ENCODE measurements at regions not wholly inside any gene's neighbourhood (a gene's known extent, or its start where the extent isn't known, plus 50 kb on each side); places are given as distances from the start of the nearest gene placed in this dataset.

GRCh38 chr3:164572436-164572835 is 505.9 kb downstream of the SI start:
- peak; percentile 50 for DNase-seq (ENCODE audit: low spot score)

GRCh38 chr3:164550857-164551256 is 527.4 kb downstream of the SI start:
- no peak for DNase-seq (ENCODE audit: low spot score)

- DNase-seq (ENCODE audit: low spot score): no peak
Measured at GRCh38 chr3:164539215-164539614, 539.1 kb downstream of the SI start.

GRCh38 chr3:164537485-164537884 is 540.8 kb downstream of the SI start:
- DNase-seq (ENCODE audit: low spot score): peak; percentile 8

GRCh38 chr3:164533275-164533674 is 545.0 kb downstream of the SI start:
- DNase-seq (ENCODE audit: low spot score): no peak

GRCh38 chr3:164526250-164526649 is 552.0 kb downstream of the SI start:
- DNase-seq (ENCODE audit: low spot score): no peak

- no peak for DNase-seq (ENCODE audit: low spot score)
Measured at GRCh38 chr3:164524201-164524600, 554.1 kb downstream of the SI start.

GRCh38 chr3:164522073-164522763 is 556.1 kb downstream of the SI start:
- DNase-seq (ENCODE audit: low spot score): no peak

GRCh38 chr3:164521644-164522043 is 556.7 kb downstream of the SI start:
- no peak for DNase-seq (ENCODE audit: low spot score)

- no peak for DNase-seq (ENCODE audit: low spot score)
Measured at GRCh38 chr3:164521139-164521538, 557.2 kb downstream of the SI start.

GRCh38 chr3:164515256-164515655 is 563.0 kb downstream of the SI start:
- no peak for DNase-seq (ENCODE audit: low spot score)

- DNase-seq (ENCODE audit: low spot score): no peak
Measured at GRCh38 chr3:164514576-164514975, 563.7 kb downstream of the SI start.

- no peak for DNase-seq (ENCODE audit: low spot score)
Measured at GRCh38 chr3:164507886-164508285, 570.4 kb downstream of the SI start.

GRCh38 chr3:164498917-164499316 is 579.4 kb downstream of the SI start:
- no peak for DNase-seq (ENCODE audit: low spot score)

GRCh38 chr3:164488893-164489292 is 589.4 kb downstream of the SI start:
- no peak for DNase-seq (ENCODE audit: low spot score)

GRCh38 chr3:164486150-164486549 is 592.1 kb downstream of the SI start:
- no peak for DNase-seq (ENCODE audit: low spot score)

- DNase-seq (ENCODE audit: low spot score): no peak
Measured at GRCh38 chr3:164479978-164480377, 598.3 kb downstream of the SI start.

GRCh38 chr3:164479406-164479805 is 598.9 kb downstream of the SI start:
- no peak for DNase-seq (ENCODE audit: low spot score)

- DNase-seq (ENCODE audit: low spot score): no peak
Measured at GRCh38 chr3:164478323-164478722, 600.0 kb downstream of the SI start.

GRCh38 chr3:164477403-164477802 is 600.9 kb downstream of the SI start:
- no peak for DNase-seq (ENCODE audit: low spot score)

GRCh38 chr3:164476631-164477030 is 601.7 kb downstream of the SI start:
- no peak for DNase-seq (ENCODE audit: low spot score)

- no peak for DNase-seq (ENCODE audit: low spot score)
Measured at GRCh38 chr3:164470471-164470870, 607.8 kb downstream of the SI start.

GRCh38 chr3:164468055-164468454 is 610.2 kb downstream of the SI start:
- no peak for DNase-seq (ENCODE audit: low spot score)

- DNase-seq (ENCODE audit: low spot score): no peak
Measured at GRCh38 chr3:164467007-164467406, 611.3 kb downstream of the SI start.

- DNase-seq (ENCODE audit: low spot score): no peak
Measured at GRCh38 chr3:164465172-164465571, 613.1 kb downstream of the SI start.
